Parathyroid adenoma (tissue), 2 donors: ENCODE measurements at regions not wholly inside any gene's neighbourhood (a gene's known extent, or its start where the extent isn't known, plus 50 kb on each side); places are given as distances from the start of the nearest gene placed in this dataset.

Experiments used
- H2AFZ ChIP-seq: fragments of 300-600 bp; sonication (generic); one replicate; pipeline ENCODE4 v1.7.0; 2017; ENCODE audit warnings: antibody characterized with exemption, mild to moderate bottlenecking
- H3K27ac ChIP-seq: fragments of 300-600 bp; sonication (generic); one replicate; pipeline ENCODE4 v1.7.0; 2017
- H3K27me3 ChIP-seq: fragments of 300-600 bp; sonication (generic); one replicate; pipeline ENCODE4 v1.7.0; 2017; ENCODE audit warnings: low read length; ENCODE audit not compliant: control insufficient read depth, insufficient read depth
- H3K36me3 ChIP-seq: fragments of 300-600 bp; sonication (generic); one replicate; pipeline ENCODE4 v1.7.0; 2017; ENCODE audit warnings: low read length; ENCODE audit not compliant: control insufficient read depth, insufficient read depth
- H3K4me1 ChIP-seq: fragments of 300-600 bp; sonication (generic); one replicate; pipeline ENCODE4 v1.7.0; 2017; ENCODE audit warnings: control low read depth
- H3K4me2 ChIP-seq: fragments of 300-600 bp; sonication (generic); one replicate; pipeline ENCODE4 v1.7.0; 2017; ENCODE audit warnings: low read length
- H3K4me3 ChIP-seq: fragments of 300-600 bp; sonication (generic); one replicate; pipeline ENCODE4 v1.7.0; 2017; ENCODE audit warnings: low read depth, low read length
- H3K79me2 ChIP-seq: fragments of 300-600 bp; sonication (generic); one replicate; pipeline ENCODE4 v1.7.0; 2017; ENCODE audit warnings: control low read depth
- H3K9ac ChIP-seq: fragments of 300-600 bp; sonication (generic); one replicate; pipeline ENCODE4 v1.7.0; 2017; ENCODE audit warnings: mild to moderate bottlenecking
- H3K9me3 ChIP-seq: fragments of 300-600 bp; sonication (generic); one replicate; pipeline ENCODE4 v1.7.0; 2017; ENCODE audit warnings: low read length; ENCODE audit not compliant: control insufficient read depth
- TF ChIP-seq, protein P1 (sequence below): fragments of 300-600 bp; sonication (generic); IDR thresholded peaks from one replicate; pipeline ENCODE4 v1.7.0; 2017; ENCODE audit warnings: antibody characterized with exemption, mild to moderate bottlenecking
- donor health status: primary hyperparathyroidism.

DNA sequence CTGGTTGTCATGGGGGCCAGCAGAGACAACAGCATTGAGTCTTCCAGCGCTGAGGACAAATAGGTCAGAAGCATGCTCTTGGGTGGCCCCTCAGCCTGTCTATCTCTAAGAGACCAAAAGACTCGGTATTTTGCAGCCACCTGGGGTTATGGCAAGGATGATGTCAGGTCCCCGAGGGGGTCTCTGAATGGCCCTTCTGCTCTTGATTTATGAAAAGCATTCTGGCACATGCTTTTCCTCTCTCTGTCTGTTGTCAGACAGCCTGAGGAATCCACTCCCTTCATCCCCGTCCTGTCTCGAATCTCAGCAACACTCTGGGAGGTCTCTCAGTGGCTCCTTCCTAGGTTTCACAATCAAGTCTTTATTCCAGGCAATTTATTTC is 156.6 kb upstream of the RGMA start:
- H3K27me3 ChIP-seq, result no peaks in the 10 kb centered on the region
- no peak overlapping the region for H3K27ac ChIP-seq
- H2AFZ ChIP-seq, result no peak overlapping the region
- H3K4me1 ChIP-seq, result no peaks in the 10 kb centered on the region
- no peaks in the 10 kb centered on the region for H3K9me3 ChIP-seq
- H3K4me2 ChIP-seq, result no peak overlapping the region
- no peak overlapping the region for H3K9ac ChIP-seq
- H3K4me3 ChIP-seq, result no peak overlapping the region
- H3K79me2 ChIP-seq, result no peaks in the 10 kb centered on the region
- TF ChIP-seq, protein P1, sequence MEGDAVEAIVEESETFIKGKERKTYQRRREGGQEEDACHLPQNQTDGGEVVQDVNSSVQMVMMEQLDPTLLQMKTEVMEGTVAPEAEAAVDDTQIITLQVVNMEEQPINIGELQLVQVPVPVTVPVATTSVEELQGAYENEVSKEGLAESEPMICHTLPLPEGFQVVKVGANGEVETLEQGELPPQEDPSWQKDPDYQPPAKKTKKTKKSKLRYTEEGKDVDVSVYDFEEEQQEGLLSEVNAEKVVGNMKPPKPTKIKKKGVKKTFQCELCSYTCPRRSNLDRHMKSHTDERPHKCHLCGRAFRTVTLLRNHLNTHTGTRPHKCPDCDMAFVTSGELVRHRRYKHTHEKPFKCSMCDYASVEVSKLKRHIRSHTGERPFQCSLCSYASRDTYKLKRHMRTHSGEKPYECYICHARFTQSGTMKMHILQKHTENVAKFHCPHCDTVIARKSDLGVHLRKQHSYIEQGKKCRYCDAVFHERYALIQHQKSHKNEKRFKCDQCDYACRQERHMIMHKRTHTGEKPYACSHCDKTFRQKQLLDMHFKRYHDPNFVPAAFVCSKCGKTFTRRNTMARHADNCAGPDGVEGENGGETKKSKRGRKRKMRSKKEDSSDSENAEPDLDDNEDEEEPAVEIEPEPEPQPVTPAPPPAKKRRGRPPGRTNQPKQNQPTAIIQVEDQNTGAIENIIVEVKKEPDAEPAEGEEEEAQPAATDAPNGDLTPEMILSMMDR, result no peak
- H3K36me3 ChIP-seq, result no peaks in the 10 kb centered on the region

DNA sequence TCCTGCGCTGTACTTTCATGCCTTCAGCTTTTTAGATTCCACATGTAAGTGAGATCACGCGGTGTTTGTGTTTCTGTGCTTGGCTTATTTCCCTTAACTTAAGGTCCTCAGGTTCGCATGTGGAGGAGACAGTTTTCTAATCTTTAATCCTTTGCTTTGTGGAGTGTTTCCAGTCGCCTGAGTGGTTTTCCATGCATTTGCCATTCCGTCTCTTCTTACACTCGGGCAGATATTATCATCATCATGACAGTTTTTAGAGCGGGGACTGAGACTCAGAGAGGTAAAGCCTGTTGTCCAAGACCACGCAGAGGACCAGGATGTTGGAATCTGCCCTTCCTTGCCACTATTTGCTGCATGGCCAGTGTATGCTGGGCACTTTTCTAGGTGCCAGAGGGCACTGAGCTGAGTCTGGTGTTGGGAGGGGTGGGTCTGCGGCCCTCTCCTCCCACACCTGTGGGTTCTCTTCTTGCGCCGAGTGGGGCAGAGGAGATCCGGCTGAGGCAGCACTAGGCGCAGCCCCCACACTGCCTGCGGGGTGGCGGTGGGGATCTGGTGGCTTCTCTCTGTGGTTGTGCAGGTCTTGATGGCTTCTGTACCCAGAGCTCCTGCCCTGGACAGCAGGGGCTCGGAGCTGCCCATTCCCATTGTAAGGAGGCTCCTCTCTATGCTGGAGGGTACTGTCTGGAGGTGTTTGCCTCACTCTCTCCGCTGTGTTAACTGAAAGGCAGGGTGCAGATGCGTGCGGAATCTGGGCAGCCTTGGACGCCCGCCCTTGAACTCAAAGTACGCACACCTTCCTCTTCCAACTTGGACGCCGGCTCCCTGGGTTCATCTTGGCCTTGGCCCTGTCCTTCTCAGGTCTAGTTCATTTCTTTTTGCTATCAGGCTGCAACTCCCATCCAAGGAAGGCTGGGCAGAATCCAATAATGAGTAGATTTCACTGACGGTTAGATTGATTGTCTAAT is 156.0 kb upstream of the RGMA start:
- H3K9me3 ChIP-seq, result no peaks in the 10 kb centered on the region
- no peak overlapping the region for H2AFZ ChIP-seq
- H3K4me3 ChIP-seq, result no peak overlapping the region
- H3K79me2 ChIP-seq, result no peaks in the 10 kb centered on the region
- H3K36me3 ChIP-seq, result no peaks in the 10 kb centered on the region
- no peak overlapping the region for H3K9ac ChIP-seq
- no peak overlapping the region for H3K27ac ChIP-seq
- TF ChIP-seq, protein P1, result no peak
- H3K4me2 ChIP-seq, result no peak overlapping the region
- no peaks in the 10 kb centered on the region for H3K27me3 ChIP-seq
- no peaks in the 10 kb centered on the region for H3K4me1 ChIP-seq

DNA sequence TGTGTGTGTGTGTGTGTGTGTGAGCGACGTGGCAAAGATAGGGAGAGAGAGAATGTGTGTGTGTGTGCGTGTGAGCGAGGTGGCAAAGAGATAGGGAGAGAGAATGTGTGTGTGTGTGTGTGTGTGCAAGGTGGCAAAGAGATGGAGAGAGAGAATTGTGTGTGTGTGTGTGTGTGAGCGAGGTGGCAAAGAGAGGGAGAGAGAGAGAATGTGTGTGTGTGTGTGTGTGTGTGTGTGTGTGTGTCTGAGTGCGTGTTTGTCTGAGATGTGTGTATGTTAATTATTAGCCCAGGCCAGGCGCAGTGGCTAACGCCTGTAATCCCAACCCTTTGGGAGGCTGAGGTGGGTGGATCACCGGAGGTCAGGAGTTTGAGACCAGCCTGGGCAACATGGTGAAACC is 154.6 kb upstream of the RGMA start:
- H3K4me3 ChIP-seq, result no peak overlapping the region
- no peak overlapping the region for H3K4me2 ChIP-seq
- TF ChIP-seq, protein P1, result no peak
- no peak overlapping the region for H3K9ac ChIP-seq
- no peaks in the 10 kb centered on the region for H3K27me3 ChIP-seq
- H3K4me1 ChIP-seq, result no peaks in the 10 kb centered on the region
- no peak overlapping the region for H2AFZ ChIP-seq
- H3K79me2 ChIP-seq, result no peaks in the 10 kb centered on the region
- no peak overlapping the region for H3K27ac ChIP-seq
- H3K9me3 ChIP-seq, result no peaks in the 10 kb centered on the region
- H3K36me3 ChIP-seq, result no peaks in the 10 kb centered on the region

DNA sequence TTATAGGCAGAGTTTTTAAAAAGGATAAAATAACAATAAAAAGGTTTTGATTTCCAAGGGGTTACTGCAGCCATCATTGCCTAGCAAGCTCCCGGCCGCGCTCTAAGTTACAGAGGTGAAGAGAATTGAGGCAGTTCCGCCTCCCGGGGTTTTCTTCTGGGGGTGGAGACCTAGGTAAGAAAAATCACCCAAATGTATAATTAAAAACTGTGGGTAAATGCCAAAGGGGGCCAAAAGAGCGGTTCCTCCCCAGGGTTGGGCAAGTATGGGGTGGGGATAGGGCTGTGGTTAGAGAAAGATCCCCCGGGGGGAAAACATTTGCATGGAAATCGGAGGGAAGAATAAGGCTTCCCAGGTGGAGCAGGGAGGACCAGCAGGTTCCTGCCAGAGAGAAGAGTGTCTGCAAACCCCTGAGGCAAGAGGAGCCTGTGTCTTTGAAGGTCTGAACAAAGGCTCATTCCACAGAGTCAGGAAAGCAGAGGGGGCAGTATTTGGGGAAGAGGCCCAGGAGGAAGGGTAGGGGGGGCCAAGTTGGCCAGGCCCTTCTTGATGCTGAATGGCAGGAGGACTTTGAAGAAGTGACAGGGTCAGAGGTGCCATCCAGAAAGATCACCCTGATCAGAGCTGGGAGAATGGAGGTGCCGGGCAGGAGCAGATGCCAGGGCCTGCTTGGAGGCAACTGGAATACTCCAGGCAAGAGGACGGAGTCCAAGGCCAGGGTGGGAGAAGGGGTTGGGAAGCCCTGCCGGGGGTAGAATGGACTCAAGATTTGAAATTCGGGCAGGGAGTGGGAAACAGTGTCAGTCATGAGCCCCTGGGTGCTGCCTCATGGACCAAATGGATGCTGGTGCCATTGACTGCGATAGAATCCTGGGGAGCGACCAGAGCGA is 152.9 kb upstream of the RGMA start:
- H3K27me3 ChIP-seq, result no peaks in the 10 kb centered on the region
- H3K36me3 ChIP-seq, result no peaks in the 10 kb centered on the region
- no peak overlapping the region for H3K4me3 ChIP-seq
- no peak overlapping the region for H2AFZ ChIP-seq
- no peaks in the 10 kb centered on the region for H3K79me2 ChIP-seq
- no peak overlapping the region for H3K4me2 ChIP-seq
- H3K9ac ChIP-seq, result no peak overlapping the region
- H3K27ac ChIP-seq, result no peak overlapping the region
- H3K4me1 ChIP-seq, result no peaks in the 10 kb centered on the region
- TF ChIP-seq, protein P1, result no peak
- H3K9me3 ChIP-seq, result no peaks in the 10 kb centered on the region
